WI38 (cell line): ENCODE measurements at regions not wholly inside any gene's neighbourhood (a gene's known extent, or its start where the extent isn't known, plus 50 kb on each side); places are given as distances from the start of the nearest gene placed in this dataset.
"Not testable (repeated sequence)": the region's sequence is repeated elsewhere in the genome, so short reads cannot be mapped to it uniquely, and the experiment has no call there.

Experiments used
- H3K4me3 ChIP-seq: 2 replicates; pipeline ENCODE4 v1.5.1; 2011; ENCODE audit warnings: low read depth, mild to moderate bottlenecking, control low read depth, low read length
- TF ChIP-seq, protein P1 (sequence below): IDR thresholded peaks from 2 replicates; pipeline ENCODE4 v1.5.1; 2012; ENCODE audit warnings: low read depth, mild to moderate bottlenecking, control low read depth, low read length

DNA sequence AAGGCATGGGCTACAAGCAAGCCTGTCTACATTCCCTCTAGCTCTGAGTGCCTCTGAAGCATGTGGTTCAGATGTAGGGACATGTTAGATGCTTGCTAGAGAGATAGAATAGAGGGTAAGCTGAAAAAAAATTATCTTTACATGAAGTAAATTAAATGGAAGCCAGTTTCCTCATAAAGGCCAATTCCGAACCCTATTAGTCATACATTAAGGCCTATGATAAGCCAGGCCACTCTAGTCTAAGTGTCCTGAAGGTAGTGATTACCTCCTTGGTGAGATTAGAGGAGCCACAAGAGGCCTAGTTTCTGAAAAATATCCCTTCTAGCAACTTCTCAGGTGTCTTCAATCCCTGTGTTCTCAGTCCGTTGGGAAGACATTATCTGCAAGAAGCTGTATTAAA lies 72.4 kb upstream of the NPAS2 start:
- no peak overlapping the region for H3K4me3 ChIP-seq
- TF ChIP-seq, protein P1, sequence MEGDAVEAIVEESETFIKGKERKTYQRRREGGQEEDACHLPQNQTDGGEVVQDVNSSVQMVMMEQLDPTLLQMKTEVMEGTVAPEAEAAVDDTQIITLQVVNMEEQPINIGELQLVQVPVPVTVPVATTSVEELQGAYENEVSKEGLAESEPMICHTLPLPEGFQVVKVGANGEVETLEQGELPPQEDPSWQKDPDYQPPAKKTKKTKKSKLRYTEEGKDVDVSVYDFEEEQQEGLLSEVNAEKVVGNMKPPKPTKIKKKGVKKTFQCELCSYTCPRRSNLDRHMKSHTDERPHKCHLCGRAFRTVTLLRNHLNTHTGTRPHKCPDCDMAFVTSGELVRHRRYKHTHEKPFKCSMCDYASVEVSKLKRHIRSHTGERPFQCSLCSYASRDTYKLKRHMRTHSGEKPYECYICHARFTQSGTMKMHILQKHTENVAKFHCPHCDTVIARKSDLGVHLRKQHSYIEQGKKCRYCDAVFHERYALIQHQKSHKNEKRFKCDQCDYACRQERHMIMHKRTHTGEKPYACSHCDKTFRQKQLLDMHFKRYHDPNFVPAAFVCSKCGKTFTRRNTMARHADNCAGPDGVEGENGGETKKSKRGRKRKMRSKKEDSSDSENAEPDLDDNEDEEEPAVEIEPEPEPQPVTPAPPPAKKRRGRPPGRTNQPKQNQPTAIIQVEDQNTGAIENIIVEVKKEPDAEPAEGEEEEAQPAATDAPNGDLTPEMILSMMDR = no peak

DNA sequence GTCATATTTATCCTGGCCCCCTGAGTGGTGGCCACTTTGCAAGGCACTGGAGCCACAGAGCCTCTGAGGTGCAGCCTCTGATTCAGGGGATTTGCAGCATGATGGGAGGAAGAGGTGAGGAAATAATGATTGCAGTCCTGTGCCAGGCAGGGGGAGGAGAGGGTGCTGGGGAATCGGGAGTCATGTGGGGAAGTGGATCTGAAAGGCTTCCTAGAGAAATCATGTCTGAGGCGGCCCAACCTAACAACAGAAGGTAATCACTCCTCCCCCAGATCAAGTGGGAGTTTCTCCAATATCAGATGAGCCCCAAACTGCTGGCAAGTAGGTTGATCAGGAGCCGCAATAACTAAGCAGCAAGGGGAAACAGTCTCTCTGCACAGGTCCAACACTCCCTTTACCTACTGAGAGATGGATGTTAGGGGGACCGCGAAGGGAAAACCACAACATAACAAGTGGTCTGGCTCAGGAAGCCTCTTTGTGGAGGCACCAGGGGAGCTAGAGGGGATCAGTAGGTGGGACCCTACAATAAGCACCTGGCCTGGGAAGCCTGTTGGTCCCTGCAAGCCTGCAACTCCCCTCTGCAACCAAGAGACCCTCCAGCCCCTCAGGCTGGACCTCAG lies 71.8 kb upstream of the NPAS2 start:
- TF ChIP-seq, protein P1 = no peak
- H3K4me3 ChIP-seq = no peak overlapping the region

DNA sequence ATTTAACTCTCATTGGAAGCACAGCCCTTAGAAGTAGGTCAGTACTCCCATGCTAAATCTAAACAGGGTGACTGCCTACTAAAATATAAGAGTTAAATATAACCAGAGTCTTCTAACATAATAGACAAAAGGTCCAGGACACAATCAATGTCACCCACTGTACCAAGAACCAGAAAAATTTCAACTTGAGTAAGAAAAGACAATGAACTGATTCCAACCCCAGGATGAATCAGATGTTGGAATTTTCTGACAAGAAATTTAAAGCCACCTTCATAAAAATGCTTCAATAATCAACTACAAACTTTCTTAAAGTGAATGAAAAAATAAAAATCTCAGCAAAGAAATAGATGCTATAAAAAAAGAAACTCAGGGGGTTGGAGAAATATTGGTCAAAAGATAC lies 71.3 kb upstream of the NPAS2 start:
- H3K4me3 ChIP-seq = no peak overlapping the region
- TF ChIP-seq, protein P1 = no peak

DNA sequence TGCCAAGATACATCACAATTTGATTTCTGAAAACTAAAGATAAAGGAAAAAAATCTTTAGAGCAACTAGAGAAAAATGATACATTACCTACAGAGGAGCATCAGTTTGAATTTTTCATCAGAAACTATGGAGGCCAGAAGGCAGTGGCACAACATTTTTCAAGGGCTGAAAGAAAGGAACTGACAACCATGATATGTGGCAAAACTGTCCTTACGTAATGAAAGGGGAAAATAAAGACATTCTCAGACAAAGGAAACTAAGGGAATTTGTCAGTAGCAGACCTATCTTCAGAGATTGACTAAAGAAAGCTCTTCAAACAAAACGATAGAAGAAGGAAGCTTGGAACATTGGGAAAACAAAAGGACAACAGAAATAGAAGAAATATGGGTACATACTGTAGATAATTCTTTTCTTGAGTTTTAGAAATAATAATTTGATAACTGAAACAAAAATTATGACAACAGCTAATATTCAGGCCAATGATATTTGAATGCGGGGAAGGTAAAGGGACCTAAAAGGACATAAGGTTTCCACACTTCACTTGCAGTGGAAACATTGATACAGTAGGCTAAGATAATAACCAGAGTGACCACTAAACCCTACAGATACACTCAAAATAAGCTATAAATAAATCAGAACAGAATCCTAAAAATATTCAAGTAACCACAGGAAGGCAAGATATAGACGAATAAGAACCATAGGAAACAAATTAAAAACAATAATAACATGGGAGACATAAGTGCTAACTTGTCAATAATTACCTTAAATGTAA lies 70.0 kb upstream of the NPAS2 start:
- TF ChIP-seq, protein P1 = no peak
- H3K4me3 ChIP-seq = no peak overlapping the region

DNA sequence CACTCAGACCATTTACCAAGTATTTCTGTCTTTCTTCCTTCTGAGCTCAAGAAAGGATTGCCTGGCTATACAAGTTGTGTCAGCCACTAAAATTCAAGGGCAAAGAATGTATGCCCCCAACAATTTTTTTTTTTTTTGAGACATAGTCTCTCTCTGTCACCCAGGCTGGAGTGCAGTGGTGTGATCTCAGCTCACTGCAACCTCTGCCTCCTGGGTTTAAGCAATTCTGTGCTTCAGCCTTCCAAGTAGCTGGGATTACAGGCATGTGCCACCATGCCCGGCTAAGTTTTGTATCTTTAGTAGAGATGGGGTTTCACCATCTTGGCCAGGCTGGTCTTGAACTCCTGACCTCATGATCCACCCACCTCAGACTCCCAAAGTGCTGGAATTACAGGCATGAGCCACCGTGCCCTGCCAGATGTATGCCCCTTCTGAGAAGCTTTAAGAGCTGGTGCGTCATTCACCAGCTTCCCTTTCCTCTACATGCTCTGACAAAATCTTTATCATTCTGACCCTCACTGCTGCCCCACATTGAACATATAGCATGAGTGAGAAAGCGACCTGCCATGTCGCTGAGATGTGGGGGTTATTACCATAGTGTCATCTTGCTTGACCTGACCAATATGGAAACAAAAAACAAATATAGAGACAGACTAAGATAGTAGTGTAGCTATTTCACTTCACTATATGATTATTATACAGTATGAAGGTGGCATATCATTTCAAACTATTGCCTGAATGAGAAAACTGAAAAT lies 67.9 kb upstream of the NPAS2 start:
- H3K4me3 ChIP-seq = not testable (repeated sequence)

DNA sequence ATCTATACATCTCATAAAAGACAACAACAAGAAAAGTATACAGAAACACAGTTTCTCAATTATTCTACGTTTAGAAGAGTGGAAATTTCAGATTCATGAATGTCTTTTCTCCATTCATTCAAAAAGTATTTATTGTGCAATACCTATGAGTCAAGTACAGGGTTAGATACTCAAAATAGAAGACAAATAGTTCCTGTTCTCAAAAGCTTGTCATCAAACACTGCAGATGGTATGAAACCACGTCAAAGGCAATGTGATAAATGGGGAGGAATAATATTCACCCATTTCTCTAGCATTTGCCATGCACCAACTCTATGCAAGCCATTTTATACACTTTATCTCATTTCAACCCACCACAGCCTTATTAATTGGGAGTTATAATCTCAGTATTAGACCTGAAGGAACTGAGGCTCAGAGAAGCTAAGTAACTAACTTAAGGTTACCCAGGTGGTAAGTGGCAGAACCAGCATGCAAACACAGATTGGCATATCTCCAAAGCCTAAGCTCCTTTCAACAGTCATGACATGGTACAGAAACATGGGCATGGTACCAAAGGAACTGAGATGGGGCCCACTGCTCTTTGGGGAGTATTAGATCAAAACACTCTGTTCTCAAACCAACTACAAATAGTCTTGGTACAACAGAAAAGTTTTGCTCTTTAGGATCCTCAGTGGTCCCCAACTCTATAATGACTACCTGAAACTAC lies 67.2 kb upstream of the NPAS2 start:
- TF ChIP-seq, protein P1 = no peak

DNA sequence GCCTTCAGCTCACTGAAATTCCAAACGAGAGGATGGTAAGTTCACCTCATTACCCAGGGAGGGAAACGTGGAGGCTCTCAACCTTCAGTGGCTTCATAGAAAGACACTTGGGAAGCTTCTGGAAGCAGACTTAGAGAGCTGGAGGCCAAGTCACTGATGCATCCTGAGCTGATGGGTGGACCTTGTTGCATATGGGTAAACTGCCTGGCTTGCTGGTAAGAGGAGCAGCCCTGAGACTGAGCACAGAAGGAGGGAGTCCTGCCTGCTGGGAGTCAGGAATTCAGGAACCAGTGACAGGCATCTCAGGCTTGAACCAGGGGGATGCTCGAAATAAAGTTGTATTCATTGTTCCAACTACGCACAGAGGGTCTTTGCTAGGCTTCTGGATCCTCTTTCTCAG lies 66.5 kb upstream of the NPAS2 start:
- no peak overlapping the region for H3K4me3 ChIP-seq
- TF ChIP-seq, protein P1 = no peak

More for the DNA sequence above, 67.2 kb upstream of the NPAS2 start:
- H3K4me3 ChIP-seq = no peak overlapping the region
